PFSK-1 (cell line): ENCODE measurements at regions not wholly inside any gene's neighbourhood (a gene's known extent, or its start where the extent isn't known, plus 50 kb on each side); places are given as distances from the start of the nearest gene placed in this dataset.

Experiments used
- FOXP2 ChIP-seq: optimal IDR thresholded peaks from 2 replicates; pipeline ENCODE3; 2011; ENCODE audit warnings: borderline replicate concordance, control low read depth, inconsistent platforms; ENCODE audit not compliant: insufficient read depth; ENCODE audit errors: extremely low read length, extremely low read depth
- POLR2AphosphoS5 ChIP-seq: IDR thresholded peaks from 2 replicates; pipeline ENCODE4 v1.6.1; 2012; ENCODE audit warnings: low read depth, mild to moderate bottlenecking, control low read depth, low read length, moderate library complexity
- REST ChIP-seq, 2 experiments: IDR thresholded peaks; 2 replicates each; pipeline versions ENCODE4 v1.6.1 to v1.8.0; 2011 to 2012; ENCODE audit warnings: low read depth in 2 of 2, low read length in 2 of 2, control low read depth in 1 of 2, inconsistent platforms in 1 of 2, mild to moderate bottlenecking in 1 of 2, moderate library complexity in 1 of 2; ENCODE audit not compliant: insufficient read depth in 1 of 2
- SIN3A ChIP-seq: IDR thresholded peaks from 2 replicates; pipeline ENCODE4 v1.6.1; 2012; ENCODE audit warnings: mild to moderate bottlenecking, low read length, moderate library complexity, borderline replicate concordance; ENCODE audit not compliant: insufficient read depth
- TAF1 ChIP-seq: IDR thresholded peaks from 2 replicates; pipeline ENCODE4 v1.6.1; 2012; ENCODE audit warnings: low read length, control low read depth, borderline replicate concordance; ENCODE audit not compliant: insufficient read depth

- TF ChIP-seq POLR2AphosphoS5 (no peak), TAF1 (no peak), SIN3A (no peak), REST (IDR thresholded peaks at IDR 0.05; ENCODE audit: insufficient read depth in 1 of 2, low read depth in 2 of 2, low read length in 2 of 2) (no peak), FOXP2 (no peak)
Observed at GRCh38 chr7:156003220-156004162, 191.2 kb upstream of the SHH start.
